Calu3 (cell line): ENCODE measurements at regions not wholly inside any gene's neighbourhood (a gene's known extent, or its start where the extent isn't known, plus 50 kb on each side); places are given as distances from the start of the nearest gene placed in this dataset.

Source experiments
- BruUV-seq: library from RNA; stranded (reverse); fragments of 400-500 nt; replicated peaks from 2 replicates; lab custom pipeline; 2021; lab: Mats Ljungman, UMichigan
- CTCF ChIA-PET: fragments of 300-600 bp; sonication (Branson Sonifier 250); formaldehyde crosslinking; loops from one replicate; lab custom pipeline; 2022; ENCODE audit warnings: antibody characterized with exemption; lab: Charles Lee
- DNase-seq: peaks from one replicate; pipeline ENCODE4 v3.0.0; 2022
- H3K27ac Mint-ChIP-seq: one replicate; pipeline ENCODE4 v1.8.0; 2022; ENCODE audit warnings: mixed read lengths; ENCODE audit not compliant: unreplicated experiment
- H3K27me3 Mint-ChIP-seq: one replicate; pipeline ENCODE4 v1.8.0; 2022; ENCODE audit warnings: mixed read lengths; ENCODE audit not compliant: unreplicated experiment
- H3K36me3 Mint-ChIP-seq: one replicate; pipeline ENCODE4 v1.8.0; 2022; ENCODE audit warnings: mild to moderate bottlenecking, moderate library complexity, mixed read lengths; ENCODE audit not compliant: insufficient read depth, unreplicated experiment
- H3K4me1 Mint-ChIP-seq: one replicate; pipeline ENCODE4 v1.8.0; 2022; ENCODE audit warnings: mild to moderate bottlenecking, low read depth, mixed read lengths; ENCODE audit not compliant: unreplicated experiment
- H3K4me3 Mint-ChIP-seq: one replicate; pipeline ENCODE4 v1.8.0; 2022; ENCODE audit warnings: mild to moderate bottlenecking, low read depth, moderate library complexity, mixed read lengths; ENCODE audit not compliant: unreplicated experiment
- H3K9me3 Mint-ChIP-seq: one replicate; pipeline ENCODE4 v1.8.0; 2022; ENCODE audit warnings: low read depth, mixed read lengths; ENCODE audit not compliant: unreplicated experiment
- intact Hi-C: fragments of 100-400 bp; cut with micrococcal nuclease; formaldehyde crosslinking; loops from one replicate; pipeline ENCODE4 v1.10.0; 2022; ENCODE audit not compliant: unreplicated experiment
- TF ChIP-seq, protein P1 (sequence below): fragments of 200-600 bp; IDR thresholded peaks from one replicate; pipeline ENCODE4 v1.8.0; 2022; ENCODE audit warnings: antibody characterized with exemption; ENCODE audit not compliant: unreplicated experiment

DNA sequence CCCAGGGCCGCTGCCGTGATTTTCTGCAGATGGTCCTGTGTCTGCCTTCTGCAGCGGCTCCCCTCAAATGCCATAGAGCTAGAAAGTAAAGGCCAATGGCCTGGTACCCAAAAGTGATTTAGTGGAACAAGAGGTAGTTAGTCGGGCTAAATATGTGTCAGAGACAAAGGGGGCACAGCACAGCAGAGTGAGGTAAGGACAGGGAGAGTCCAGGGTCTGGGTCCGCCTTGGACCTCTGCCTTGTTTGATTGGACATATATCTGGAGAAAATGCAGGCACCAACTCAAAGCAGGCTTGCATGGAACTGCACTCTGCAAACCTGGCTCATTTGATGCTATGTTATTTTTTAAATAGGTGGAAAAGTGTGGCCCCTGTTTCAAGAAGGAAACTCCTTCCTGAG is 249.6 kb upstream of the B3GAT1 start:
- TF ChIP-seq, protein P1, sequence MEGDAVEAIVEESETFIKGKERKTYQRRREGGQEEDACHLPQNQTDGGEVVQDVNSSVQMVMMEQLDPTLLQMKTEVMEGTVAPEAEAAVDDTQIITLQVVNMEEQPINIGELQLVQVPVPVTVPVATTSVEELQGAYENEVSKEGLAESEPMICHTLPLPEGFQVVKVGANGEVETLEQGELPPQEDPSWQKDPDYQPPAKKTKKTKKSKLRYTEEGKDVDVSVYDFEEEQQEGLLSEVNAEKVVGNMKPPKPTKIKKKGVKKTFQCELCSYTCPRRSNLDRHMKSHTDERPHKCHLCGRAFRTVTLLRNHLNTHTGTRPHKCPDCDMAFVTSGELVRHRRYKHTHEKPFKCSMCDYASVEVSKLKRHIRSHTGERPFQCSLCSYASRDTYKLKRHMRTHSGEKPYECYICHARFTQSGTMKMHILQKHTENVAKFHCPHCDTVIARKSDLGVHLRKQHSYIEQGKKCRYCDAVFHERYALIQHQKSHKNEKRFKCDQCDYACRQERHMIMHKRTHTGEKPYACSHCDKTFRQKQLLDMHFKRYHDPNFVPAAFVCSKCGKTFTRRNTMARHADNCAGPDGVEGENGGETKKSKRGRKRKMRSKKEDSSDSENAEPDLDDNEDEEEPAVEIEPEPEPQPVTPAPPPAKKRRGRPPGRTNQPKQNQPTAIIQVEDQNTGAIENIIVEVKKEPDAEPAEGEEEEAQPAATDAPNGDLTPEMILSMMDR, result no peak
- H3K27me3 Mint-ChIP-seq, result no peaks in the 10 kb centered on the region
- H3K9me3 Mint-ChIP-seq, result peaks cover 11% of the 10 kb centered on the region
- no peaks in the 10 kb centered on the region for H3K36me3 Mint-ChIP-seq
- H3K27ac Mint-ChIP-seq, result no peak overlapping the region
- no peak for DNase-seq
- no peak overlapping the region for H3K4me3 Mint-ChIP-seq
- CTCF ChIA-PET, result no interaction called here
- no TSS peak for BruUV-seq
- no peaks in the 10 kb centered on the region for H3K4me1 Mint-ChIP-seq
- intact Hi-C loops, result no loop called here

DNA sequence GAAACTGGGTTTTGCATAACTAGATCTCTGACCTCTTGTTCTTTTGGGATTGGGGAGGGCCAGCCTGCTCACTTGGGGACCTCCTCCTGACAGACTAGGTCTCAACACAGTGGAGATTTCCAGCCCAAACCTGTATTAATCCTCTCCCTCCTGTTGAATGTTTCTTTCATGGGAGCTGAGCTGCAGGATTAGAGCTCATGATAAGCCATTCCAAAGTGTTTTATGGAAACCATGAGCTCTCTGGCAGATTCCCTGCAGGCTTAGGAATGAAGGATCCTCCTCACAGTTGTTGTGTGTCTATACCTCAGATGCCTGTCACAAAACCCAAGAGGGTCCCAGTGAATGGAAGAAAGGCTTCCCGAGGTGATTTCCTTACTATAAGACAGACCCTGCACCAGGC is 248.4 kb upstream of the B3GAT1 start:
- H3K9me3 Mint-ChIP-seq, result peaks cover 16% of the 10 kb centered on the region
- H3K36me3 Mint-ChIP-seq, result no peaks in the 10 kb centered on the region
- BruUV-seq, result no TSS peak
- no peaks in the 10 kb centered on the region for H3K27me3 Mint-ChIP-seq
- CTCF ChIA-PET, result no interaction called here
- no peak overlapping the region for H3K27ac Mint-ChIP-seq
- no peaks in the 10 kb centered on the region for H3K4me1 Mint-ChIP-seq
- no peak overlapping the region for H3K4me3 Mint-ChIP-seq
- DNase-seq, result no peak
- TF ChIP-seq, protein P1, result no peak
- intact Hi-C loops, result no loop called here

DNA sequence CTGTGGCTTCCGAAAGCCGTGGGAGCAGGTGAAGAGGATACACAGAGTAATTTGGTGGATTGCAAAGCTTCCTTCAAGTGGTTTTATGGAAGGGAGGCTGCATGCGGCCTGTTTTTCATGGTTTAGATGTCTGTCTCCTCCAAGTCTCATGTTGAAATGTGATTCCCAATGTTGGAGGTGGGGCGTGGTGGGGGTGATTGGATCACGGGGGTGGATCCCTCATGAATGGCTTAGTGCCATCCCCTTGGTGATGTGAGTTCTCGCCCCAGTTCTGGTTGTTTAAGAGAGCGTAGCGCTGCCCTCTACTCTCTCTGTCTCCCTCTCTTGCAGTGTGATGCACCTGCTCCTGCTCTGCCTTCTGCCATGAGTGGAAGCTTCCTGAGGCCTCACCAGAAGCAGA is 247.8 kb upstream of the B3GAT1 start:
- BruUV-seq, result no TSS peak
- Mint-ChIP-seq H3K4me1 (no peaks in the 10 kb centered on the region), H3K27me3 (no peaks in the 10 kb centered on the region), H3K4me3 (no peak overlapping the region), H3K9me3 (peaks cover 16% of the 10 kb centered on the region), H3K27ac (no peak overlapping the region), H3K36me3 (no peaks in the 10 kb centered on the region)
- intact Hi-C loops, result no loop called here
- TF ChIP-seq, protein P1, result no peak
- CTCF ChIA-PET, result no interaction called here
- DNase-seq, result no peak

DNA sequence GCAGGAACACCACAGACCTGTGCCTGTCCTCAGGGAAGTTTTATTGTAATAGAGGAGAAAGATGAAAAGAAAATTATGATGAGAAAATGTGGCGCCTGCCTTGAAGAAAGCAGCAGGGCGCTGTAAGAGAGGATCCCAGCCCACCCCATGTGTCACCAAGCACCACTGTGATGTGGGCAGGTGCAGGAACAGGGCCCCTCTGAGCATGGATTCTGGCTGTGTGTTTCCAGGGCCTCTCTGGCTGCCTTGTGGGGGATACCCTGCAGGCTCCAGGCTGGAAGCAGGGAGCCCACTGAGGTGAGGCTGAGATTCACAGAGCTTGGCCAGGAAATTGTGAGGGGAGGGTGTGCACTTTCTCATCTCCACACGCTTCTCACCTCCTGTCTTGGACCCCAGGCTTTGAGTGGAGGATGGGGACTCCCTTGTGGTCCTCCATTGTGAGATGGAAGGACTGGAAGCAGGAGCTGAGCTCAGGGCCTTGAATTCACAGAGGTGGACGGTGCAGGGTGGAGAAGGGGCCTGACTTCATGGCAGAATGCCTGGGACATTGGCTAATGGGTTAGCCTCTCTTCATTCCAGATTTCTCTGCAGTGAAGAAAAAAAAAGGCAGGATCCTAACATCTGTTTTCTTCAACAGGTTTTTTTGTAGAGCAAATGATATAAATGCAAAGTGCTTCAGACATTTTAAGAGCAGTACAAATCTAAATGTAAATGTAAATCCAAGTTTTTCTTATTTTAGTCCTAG is 246.6 kb upstream of the B3GAT1 start:
- DNase-seq, result no peak

More for the DNA sequence above, 246.6 kb upstream of the B3GAT1 start:
- BruUV-seq, result no TSS peak
- Mint-ChIP-seq H3K4me3 (no peak overlapping the region), H3K9me3 (peaks cover 17% of the 10 kb centered on the region), H3K27me3 (no peaks in the 10 kb centered on the region), H3K27ac (no peak overlapping the region), H3K36me3 (no peaks in the 10 kb centered on the region), H3K4me1 (no peaks in the 10 kb centered on the region)
- intact Hi-C loops, result no loop called here
- TF ChIP-seq, protein P1, result no peak
- CTCF ChIA-PET, result no interaction called here
